ENCODE measurements at regions not wholly inside any gene's neighbourhood (a gene's known extent, or its start where the extent isn't known, plus 50 kb on each side); places are given as distances from the start of the nearest gene placed in this dataset.

- TF ChIP-seq GATA2 (IDR thresholded peaks at IDR 0.05; ENCODE audit: low read depth, low read length) (no peak), GATA3 (IDR thresholded peaks at IDR 0.05; ENCODE audit: low read depth, low read length) (no peak)
Observed at GRCh38 chr22:27223317-27224177, 566.2 kb downstream of the MIAT start.
